ENCODE measurements at regions not wholly inside any gene's neighbourhood (a gene's known extent, or its start where the extent isn't known, plus 50 kb on each side); places are given as distances from the start of the nearest gene placed in this dataset.

- H3K4me1 ChIP-seq (ENCODE audit: insufficient read depth, low read length) = no peaks in the 10 kb centered on the region
- DNase-seq (ENCODE audit: insufficient read length, low spot score, missing footprints) = no peak
- H3K4me2 ChIP-seq (ENCODE audit: insufficient read depth, low read length) = no peak overlapping the region
- no peaks in the 10 kb centered on the region for H3K79me2 ChIP-seq (ENCODE audit: insufficient read depth, low read length)
- no peak overlapping the region for H3K4me3 ChIP-seq (ENCODE audit: insufficient read depth, low read length)
- no peaks in the 10 kb centered on the region for H3K36me3 ChIP-seq (ENCODE audit: insufficient read depth, low read length)
- no peak for TF ChIP-seq CTCF (IDR thresholded peaks at IDR 0.05; ENCODE audit: extremely low read depth, low read depth, low read length)
- no peaks in the 10 kb centered on the region for H4K20me1 ChIP-seq (ENCODE audit: insufficient read depth, low read length)
- peaks cover 2% of the 10 kb centered on the region for H3K9me3 ChIP-seq (ENCODE audit: low read depth, low read length)
- H3K27ac ChIP-seq (ENCODE audit: low read depth, low read length) = no peak overlapping the region
- H2AFZ ChIP-seq (ENCODE audit: low read length) = no peak overlapping the region
- H3K27me3 ChIP-seq (ENCODE audit: insufficient read depth, low read length) = no peaks in the 10 kb centered on the region
These were observed 353.1 kb downstream of the UQCRFS1 start for GRCh38 chr19:28859811-28860210.

- H4K20me1 ChIP-seq (ENCODE audit: insufficient read depth, low read length) = no peaks in the 10 kb centered on the region
- H3K36me3 ChIP-seq (ENCODE audit: insufficient read depth, low read length) = no peaks in the 10 kb centered on the region
- H3K4me3 ChIP-seq (ENCODE audit: insufficient read depth, low read length) = no peak overlapping the region
- H3K9me3 ChIP-seq (ENCODE audit: low read depth, low read length) = peaks cover 5% of the 10 kb centered on the region
- no peak overlapping the region for H3K4me2 ChIP-seq (ENCODE audit: insufficient read depth, low read length)
- no peaks in the 10 kb centered on the region for H3K27me3 ChIP-seq (ENCODE audit: insufficient read depth, low read length)
- no peaks in the 10 kb centered on the region for H3K4me1 ChIP-seq (ENCODE audit: insufficient read depth, low read length)
- TF ChIP-seq CTCF (IDR thresholded peaks at IDR 0.05; ENCODE audit: extremely low read depth, low read depth, low read length) = no peak
- H2AFZ ChIP-seq (ENCODE audit: low read length) = no peak overlapping the region
- H3K79me2 ChIP-seq (ENCODE audit: insufficient read depth, low read length) = no peaks in the 10 kb centered on the region
- DNase-seq (ENCODE audit: insufficient read length, low spot score, missing footprints) = no peak
- H3K27ac ChIP-seq (ENCODE audit: low read depth, low read length) = no peak overlapping the region
These were observed 354.0 kb downstream of the UQCRFS1 start for GRCh38 chr19:28858933-28859332.

- Histone ChIP-seq H3K9me3 (ENCODE audit: low read depth, low read length) (peaks cover 3% of the 10 kb centered on the region), H3K4me3 (ENCODE audit: insufficient read depth, low read length) (no peak overlapping the region), H3K27me3 (ENCODE audit: insufficient read depth, low read length) (no peaks in the 10 kb centered on the region), H3K4me2 (ENCODE audit: insufficient read depth, low read length) (no peak overlapping the region), H4K20me1 (ENCODE audit: insufficient read depth, low read length) (no peaks in the 10 kb centered on the region), H2AFZ (ENCODE audit: low read length) (no peak overlapping the region), H3K4me1 (ENCODE audit: insufficient read depth, low read length) (no peaks in the 10 kb centered on the region), H3K79me2 (ENCODE audit: insufficient read depth, low read length) (no peaks in the 10 kb centered on the region), H3K36me3 (ENCODE audit: insufficient read depth, low read length) (no peaks in the 10 kb centered on the region), H3K27ac (ENCODE audit: low read depth, low read length) (no peak overlapping the region)
- no peak for DNase-seq (ENCODE audit: insufficient read length, low spot score, missing footprints)
- TF ChIP-seq CTCF (IDR thresholded peaks at IDR 0.05; ENCODE audit: extremely low read depth, low read depth, low read length) = no peak
These were observed 355.0 kb downstream of the UQCRFS1 start for GRCh38 chr19:28857967-28858366.

GRCh38 chr19:28855216-28855615 lies 357.7 kb downstream of the UQCRFS1 start:
- Histone ChIP-seq H3K36me3 (ENCODE audit: insufficient read depth, low read length) (no peaks in the 10 kb centered on the region), H2AFZ (ENCODE audit: low read length) (no peak overlapping the region), H3K9me3 (ENCODE audit: low read depth, low read length) (peaks cover 3% of the 10 kb centered on the region), H3K4me3 (ENCODE audit: insufficient read depth, low read length) (no peak overlapping the region), H4K20me1 (ENCODE audit: insufficient read depth, low read length) (no peaks in the 10 kb centered on the region), H3K4me2 (ENCODE audit: insufficient read depth, low read length) (no peak overlapping the region), H3K79me2 (ENCODE audit: insufficient read depth, low read length) (no peaks in the 10 kb centered on the region), H3K4me1 (ENCODE audit: insufficient read depth, low read length) (no peaks in the 10 kb centered on the region), H3K27me3 (ENCODE audit: insufficient read depth, low read length) (no peaks in the 10 kb centered on the region), H3K27ac (ENCODE audit: low read depth, low read length) (no peak overlapping the region)
- DNase-seq (ENCODE audit: insufficient read length, low spot score, missing footprints) = no peak
- no peak for TF ChIP-seq CTCF (IDR thresholded peaks at IDR 0.05; ENCODE audit: extremely low read depth, low read depth, low read length)

All from osteoblast (primary cell).